Tibial nerve (tissue), 4 donors: ENCODE measurements at regions not wholly inside any gene's neighbourhood (a gene's known extent, or its start where the extent isn't known, plus 50 kb on each side); places are given as distances from the start of the nearest gene placed in this dataset.

Source experiments
- DNase-seq, 2 donors: peaks; one replicate each; pipeline ENCODE4 v3.0.0-alpha.2; 2019; ENCODE audit warnings: low spot score in 2 of 2
- H3K27ac ChIP-seq, 4 donors: fragments of 200-600 bp; sonication (generic) in 3 of 4; one replicate each; pipeline ENCODE4 v1.5.1; 2017 to 2019; ENCODE audit warnings: mild to moderate bottlenecking in 1 of 4
- H3K27me3 ChIP-seq, 2 donors: fragments of 200-600 bp; sonication (generic) in 1 of 2; one replicate each; pipeline versions ENCODE4 v1.5.1 to v1.6.0; 2017 to 2019
- H3K36me3 ChIP-seq, 3 donors: fragments of 200-600 bp; sonication (generic); one replicate each; pipeline ENCODE4 v1.5.1; 2018 to 2019
- H3K4me1 ChIP-seq, 4 donors: fragments of 200-600 bp; sonication (generic) in 3 of 4; one replicate each; pipeline ENCODE4 v1.5.1; 2017 to 2019
- H3K4me3 ChIP-seq, 4 donors: fragments of 200-600 bp; sonication (generic) in 3 of 4; one replicate each; pipeline ENCODE4 v1.5.1; 2017 to 2019; ENCODE audit warnings: mild to moderate bottlenecking in 1 of 4, moderate library complexity in 1 of 4
- H3K9me3 ChIP-seq, 4 donors: fragments of 200-600 bp; sonication (generic) in 3 of 4; one replicate each; pipeline ENCODE4 v1.5.1; 2017 to 2019
- EP300 ChIP-seq, 2 donors: sonication (generic); formaldehyde crosslinking; IDR thresholded peaks; one replicate each; pipeline ENCODE4 v1.6.1; 2017; ENCODE audit warnings: antibody characterized with exemption in 2 of 2, mild to moderate bottlenecking in 1 of 2
- POLR2A ChIP-seq, 2 donors: fragments of 450-650 bp; IDR thresholded peaks; one replicate each; pipeline ENCODE4 v1.6.1; 2017; ENCODE audit warnings: antibody characterized with exemption in 2 of 2, mild to moderate bottlenecking in 2 of 2, moderate library complexity in 2 of 2
- WGBS, 2 donors: methylation state at CpG; one replicate each; pipeline ENCODE4 v1.1.5; 2018; 5-methylcytosine and 5-hydroxymethylcytosine counted together
- TF ChIP-seq, protein P1 (sequence below), 5 experiments: fragments of 200-600 bp in 3 of 5; fragments of 450-650 bp in 2 of 5; sonication (generic) in 3 of 5; IDR thresholded peaks; one replicate each; pipeline ENCODE4 v1.5.1; 2016 to 2019; ENCODE audit warnings: antibody characterized with exemption in 5 of 5, mild to moderate bottlenecking in 3 of 5, moderate library complexity in 2 of 5

DNA sequence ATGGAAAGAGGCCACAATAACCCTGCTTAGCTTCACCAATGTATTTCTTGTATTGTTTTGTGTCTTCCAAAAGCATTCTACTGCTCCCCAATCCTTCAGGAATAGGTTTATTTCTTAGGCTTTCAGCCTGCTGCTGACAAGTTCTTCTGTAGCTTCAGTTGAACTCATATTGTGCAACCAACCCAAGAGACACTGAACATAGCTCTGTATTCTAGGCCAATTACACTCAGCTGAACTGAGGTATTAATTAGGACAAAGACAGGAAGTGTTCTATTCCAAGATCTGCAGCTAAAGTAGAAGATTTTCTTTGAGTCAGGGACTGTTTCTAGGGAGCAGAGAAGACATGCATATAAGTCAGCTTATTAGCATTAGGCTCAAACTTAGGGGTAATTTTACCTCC is 151.8 kb downstream of the LHFPL1 start:
- Histone ChIP-seq H3K9me3 (no peaks in the 10 kb centered on the region), H3K27ac (no peak overlapping the region), H3K27me3 (no peaks in the 10 kb centered on the region), H3K4me1 (no peaks in the 10 kb centered on the region), H3K4me3 (no peak overlapping the region), H3K36me3 (no peaks in the 10 kb centered on the region)
- TF ChIP-seq POLR2A (IDR thresholded peaks at IDR 0.05) (no peak), EP300 (IDR thresholded peaks at IDR 0.05) (no peak)
- TF ChIP-seq, protein P1, sequence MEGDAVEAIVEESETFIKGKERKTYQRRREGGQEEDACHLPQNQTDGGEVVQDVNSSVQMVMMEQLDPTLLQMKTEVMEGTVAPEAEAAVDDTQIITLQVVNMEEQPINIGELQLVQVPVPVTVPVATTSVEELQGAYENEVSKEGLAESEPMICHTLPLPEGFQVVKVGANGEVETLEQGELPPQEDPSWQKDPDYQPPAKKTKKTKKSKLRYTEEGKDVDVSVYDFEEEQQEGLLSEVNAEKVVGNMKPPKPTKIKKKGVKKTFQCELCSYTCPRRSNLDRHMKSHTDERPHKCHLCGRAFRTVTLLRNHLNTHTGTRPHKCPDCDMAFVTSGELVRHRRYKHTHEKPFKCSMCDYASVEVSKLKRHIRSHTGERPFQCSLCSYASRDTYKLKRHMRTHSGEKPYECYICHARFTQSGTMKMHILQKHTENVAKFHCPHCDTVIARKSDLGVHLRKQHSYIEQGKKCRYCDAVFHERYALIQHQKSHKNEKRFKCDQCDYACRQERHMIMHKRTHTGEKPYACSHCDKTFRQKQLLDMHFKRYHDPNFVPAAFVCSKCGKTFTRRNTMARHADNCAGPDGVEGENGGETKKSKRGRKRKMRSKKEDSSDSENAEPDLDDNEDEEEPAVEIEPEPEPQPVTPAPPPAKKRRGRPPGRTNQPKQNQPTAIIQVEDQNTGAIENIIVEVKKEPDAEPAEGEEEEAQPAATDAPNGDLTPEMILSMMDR (IDR thresholded peaks at IDR 0.05), result no peak
- no peak for DNase-seq

DNA sequence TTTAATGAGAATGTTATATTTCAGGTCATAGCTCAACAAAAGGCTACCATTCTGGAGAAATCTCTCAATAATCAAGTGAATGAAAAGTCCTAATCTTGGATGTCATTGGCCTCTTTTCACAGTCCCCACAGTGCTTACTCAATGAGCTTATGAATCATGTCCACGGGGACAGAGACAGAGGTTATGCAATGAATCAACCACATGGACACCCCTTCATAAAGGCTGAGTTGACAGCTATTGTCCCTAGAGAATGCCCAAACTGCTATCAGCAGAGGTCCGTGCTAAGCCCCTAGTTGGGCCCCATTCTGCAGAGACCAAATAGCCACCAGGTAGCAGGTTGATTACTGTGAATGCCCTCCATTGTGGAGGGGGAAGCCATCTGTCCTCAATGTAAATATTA is 158.1 kb downstream of the LHFPL1 start:
- no peak for DNase-seq
- TF ChIP-seq POLR2A (IDR thresholded peaks at IDR 0.05), result no peak
- Histone ChIP-seq H3K36me3 (no peaks in the 10 kb centered on the region), H3K27ac (no peak overlapping the region), H3K4me1 (no peaks in the 10 kb centered on the region), H3K4me3 (no peak overlapping the region), H3K9me3 (no peaks in the 10 kb centered on the region), H3K27me3 (no peaks in the 10 kb centered on the region)
- 48 to 70% methylated on average over 2 of the region's 2 CpGs for WGBS, 2 donors

DNA sequence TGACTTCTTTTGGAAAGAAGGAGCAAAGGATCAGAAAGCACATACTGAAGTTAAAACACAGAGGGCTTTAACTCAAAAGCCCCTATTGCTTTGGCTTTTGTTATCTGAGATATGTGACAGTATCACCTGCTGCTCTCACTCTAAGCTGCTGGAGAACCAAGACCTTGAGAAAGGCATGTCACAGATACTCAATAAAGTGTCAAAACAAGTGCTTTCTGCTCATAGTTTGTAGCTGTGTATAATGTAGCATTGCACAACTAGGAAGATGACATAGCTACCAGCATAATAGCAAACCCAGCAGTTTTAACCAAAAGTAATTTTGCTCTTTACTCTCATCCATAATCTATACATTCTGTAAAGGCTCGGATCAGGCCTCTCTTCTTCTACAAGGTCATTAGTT is 159.6 kb downstream of the LHFPL1 start:
- WGBS, 2 donors, result 31 to 60% methylated on average over 1 of the region's 1 CpG
- DNase-seq, result no peak
- Histone ChIP-seq H3K27ac (no peak overlapping the region), H3K27me3 (no peaks in the 10 kb centered on the region), H3K9me3 (peaks cover 0 to 3% (median 1%) of the 10 kb centered on the region in 4 donors), H3K4me1 (no peaks in the 10 kb centered on the region), H3K36me3 (no peaks in the 10 kb centered on the region), H3K4me3 (no peak overlapping the region)
- TF ChIP-seq POLR2A (IDR thresholded peaks at IDR 0.05) (no peak), EP300 (IDR thresholded peaks at IDR 0.05) (no peak)
- TF ChIP-seq, protein P1 (IDR thresholded peaks at IDR 0.05), result no peak

DNA sequence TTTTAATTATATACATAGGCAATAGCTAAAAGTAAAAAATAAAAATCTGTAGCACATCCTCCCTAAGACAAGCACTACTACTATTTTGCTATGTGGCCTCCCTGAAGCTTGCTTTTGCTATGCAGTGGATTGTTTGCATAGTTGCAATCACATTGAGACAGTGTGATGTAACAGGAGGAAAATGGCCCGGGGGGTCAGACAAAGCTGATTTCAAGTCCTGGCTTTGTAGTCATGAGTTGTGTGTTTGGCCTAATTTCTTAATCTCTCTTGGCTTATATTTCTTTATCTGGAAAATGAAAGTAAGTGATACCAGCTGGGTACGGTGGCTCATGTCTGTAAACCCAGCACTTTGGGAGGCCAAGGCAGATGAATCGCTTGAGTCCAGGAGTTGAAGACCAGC is 166.6 kb downstream of the LHFPL1 start:
- no peaks in the 10 kb centered on the region for H3K36me3 ChIP-seq
- H3K4me1 ChIP-seq, result no peaks in the 10 kb centered on the region
- DNase-seq, result no peak
- WGBS, 2 donors, result 88 to 90% methylated on average over 3 of the region's 3 CpGs
- H3K9me3 ChIP-seq, result peaks cover 0 to 13% (median 4%) of the 10 kb centered on the region in 4 donors
- H3K27ac ChIP-seq, result no peak overlapping the region
- no peak for TF ChIP-seq EP300 (IDR thresholded peaks at IDR 0.05)
- TF ChIP-seq POLR2A (IDR thresholded peaks at IDR 0.05), result no peak
- TF ChIP-seq, protein P1 (IDR thresholded peaks at IDR 0.05), result no peak
- H3K27me3 ChIP-seq, result peaks cover 0 to 3% of the 10 kb centered on the region in 2 donors
- no peak overlapping the region for H3K4me3 ChIP-seq

DNA sequence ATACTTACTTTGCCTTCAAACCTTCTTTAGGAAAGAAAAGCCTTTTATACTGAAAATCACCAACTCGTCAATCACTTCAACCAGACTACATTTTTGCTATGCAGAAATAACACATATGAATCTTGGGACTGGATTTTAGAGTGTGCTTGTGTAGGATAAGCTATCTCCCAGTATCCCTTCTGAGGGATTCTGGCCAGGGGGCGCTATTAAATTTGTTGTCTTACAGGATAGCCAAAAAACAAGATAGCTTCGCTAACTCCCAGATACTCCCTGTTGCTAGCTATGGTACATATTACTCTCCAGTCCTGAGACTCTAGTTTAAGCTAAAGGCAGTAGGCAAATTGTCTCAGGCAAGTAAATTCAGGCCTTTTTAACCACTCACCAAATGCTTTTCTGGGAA is 167.2 kb downstream of the LHFPL1 start:
- Histone ChIP-seq H3K27me3 (peaks cover 0 to 3% of the 10 kb centered on the region in 2 donors), H3K36me3 (no peaks in the 10 kb centered on the region), H3K27ac (no peak overlapping the region), H3K9me3 (peaks cover 0 to 13% (median 4%) of the 10 kb centered on the region in 4 donors), H3K4me3 (no peak overlapping the region), H3K4me1 (no peaks in the 10 kb centered on the region)
- no peak for DNase-seq
- 56 to 74% methylated on average over 3 of the region's 3 CpGs for WGBS, 2 donors
- TF ChIP-seq POLR2A (IDR thresholded peaks at IDR 0.05), result no peak
- TF ChIP-seq EP300 (IDR thresholded peaks at IDR 0.05), result no peak
- TF ChIP-seq, protein P1 (IDR thresholded peaks at IDR 0.05), result no peak

DNA sequence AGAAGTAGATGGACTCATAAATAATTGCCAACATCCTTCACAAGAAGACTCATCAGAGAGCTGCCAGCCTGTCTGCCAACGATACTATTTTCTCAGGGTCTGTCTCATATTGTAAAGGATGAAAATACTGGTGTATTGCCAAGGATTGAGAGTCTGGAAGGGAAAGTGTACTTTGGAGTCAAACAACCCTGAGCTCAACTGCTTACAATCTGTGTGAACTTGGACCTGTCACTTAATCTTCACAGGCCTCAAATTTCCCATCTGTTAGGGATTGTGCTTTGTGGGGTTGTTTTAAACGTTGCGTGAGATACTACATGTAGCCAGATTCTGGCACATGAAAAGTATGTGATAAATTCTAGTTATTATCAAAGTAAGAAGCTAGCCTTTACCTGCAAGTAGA is 169.1 kb downstream of the LHFPL1 start:
- no peak for TF ChIP-seq POLR2A (IDR thresholded peaks at IDR 0.05)
- TF ChIP-seq, protein P1 (IDR thresholded peaks at IDR 0.05), result no peak
- TF ChIP-seq EP300 (IDR thresholded peaks at IDR 0.05), result no peak
- DNase-seq, result no peak
- Histone ChIP-seq H3K9me3 (peaks cover 0 to 13% (median 4%) of the 10 kb centered on the region in 4 donors), H3K27me3 (peaks cover 0 to 3% of the 10 kb centered on the region in 2 donors), H3K4me3 (no peak overlapping the region), H3K4me1 (no peaks in the 10 kb centered on the region), H3K27ac (no peak overlapping the region), H3K36me3 (no peaks in the 10 kb centered on the region)
- 75 to 83% methylated on average over 3 of the region's 3 CpGs for WGBS, 2 donors
